SK-N-SH treated with all-trans-retinoic acid at 6 μM for 48 hours (cell line): ENCODE measurements at regions not wholly inside any gene's neighbourhood (a gene's known extent, or its start where the extent isn't known, plus 50 kb on each side); places are given as distances from the start of the nearest gene placed in this dataset.

ENCODE experiments used
- ATAC-seq: fragments of 200-7000 bp; cut with Tn5 transposase; 3 replicates; pipeline ENCODE4 v1.9.1; 2020; ENCODE audit warnings: mild to moderate bottlenecking, moderate library complexity
- BACH2 ChIP-seq: fragments of 250-450 bp; sonication (Bioruptor Pico); IDR thresholded peaks from 2 replicates; pipeline ENCODE4 v1.9.0; 2021; ENCODE audit warnings: mild to moderate bottlenecking, borderline replicate concordance
- CREB5 ChIP-seq: fragments of 250-450 bp; sonication (Bioruptor Pico); IDR thresholded peaks from 2 replicates; pipeline ENCODE4 v1.5.1; 2020; ENCODE audit warnings: low read depth, mild to moderate bottlenecking, moderate library complexity
- CSDC2 ChIP-seq: fragments of 250-450 bp; sonication (Bioruptor Pico); IDR thresholded peaks from 2 replicates; pipeline ENCODE4 v1.5.0; 2020; ENCODE audit warnings: mild to moderate bottlenecking, moderate library complexity
- CSRNP3 ChIP-seq: fragments of 250-450 bp; sonication (Bioruptor Pico); IDR thresholded peaks from 2 replicates; pipeline ENCODE4 v1.5.1; 2021; ENCODE audit warnings: mild to moderate bottlenecking, moderate library complexity
- ESRRG ChIP-seq: fragments of 250-450 bp; sonication (Bioruptor Pico); IDR thresholded peaks from 2 replicates; pipeline ENCODE4 v1.6.1; 2021; ENCODE audit warnings: mild to moderate bottlenecking
- GLIS3 ChIP-seq: fragments of 250-450 bp; sonication (Bioruptor Pico); IDR thresholded peaks from 2 replicates; pipeline ENCODE4 v1.5.0; 2020; ENCODE audit warnings: mild to moderate bottlenecking, moderate library complexity
- ISL1 ChIP-seq: fragments of 250-450 bp; sonication (Bioruptor Pico); IDR thresholded peaks from 2 replicates; pipeline ENCODE4 v2.1.2; 2022; ENCODE audit warnings: mild to moderate bottlenecking, moderate library complexity
- POU6F1 ChIP-seq: fragments of 250-450 bp; sonication (Bioruptor Pico); IDR thresholded peaks from 2 replicates; pipeline ENCODE4 v1.8.0; 2021; ENCODE audit warnings: low read depth, mild to moderate bottlenecking, moderate library complexity, borderline replicate concordance
- PPARA ChIP-seq: fragments of 250-450 bp; sonication (Bioruptor Pico); IDR thresholded peaks from 2 replicates; pipeline ENCODE4 v1.5.0; 2020; ENCODE audit warnings: mild to moderate bottlenecking, borderline replicate concordance
- RARB ChIP-seq: fragments of 250-450 bp; sonication (Bioruptor Pico); IDR thresholded peaks from 2 replicates; pipeline ENCODE4 v1.8.0; 2021; ENCODE audit warnings: mild to moderate bottlenecking, moderate library complexity
- SNAI2 ChIP-seq: fragments of 250-450 bp; sonication (Bioruptor Pico); IDR thresholded peaks from 2 replicates; pipeline ENCODE4 v1.5.0; 2020; ENCODE audit warnings: mild to moderate bottlenecking, moderate library complexity
- TCF4 ChIP-seq: fragments of 250-450 bp; sonication (Bioruptor Pico); IDR thresholded peaks from 2 replicates; pipeline ENCODE4 v1.8.0; 2021; ENCODE audit warnings: mild to moderate bottlenecking, moderate library complexity, borderline replicate concordance
- TSHZ2 ChIP-seq: fragments of 250-450 bp; sonication (Bioruptor Pico); IDR thresholded peaks from 2 replicates; pipeline ENCODE4 v1.5.0; 2020; ENCODE audit warnings: mild to moderate bottlenecking, moderate library complexity
- ZC3H10 ChIP-seq: fragments of 250-450 bp; sonication (Bioruptor Pico); IDR thresholded peaks from 2 replicates; pipeline ENCODE4 v1.5.1; 2021; ENCODE audit warnings: mild to moderate bottlenecking, moderate library complexity
- ZFP3 ChIP-seq: fragments of 250-450 bp; sonication (Bioruptor Pico); IDR thresholded peaks from 2 replicates; pipeline ENCODE4 v1.5.0; 2020; ENCODE audit warnings: mild to moderate bottlenecking, moderate library complexity
- ZFP30 ChIP-seq: fragments of 450-650 bp; formaldehyde crosslinking; IDR thresholded peaks from 2 replicates; pipeline ENCODE4 v1.5.0; 2022; ENCODE audit warnings: mild to moderate bottlenecking, moderate library complexity
- ZNF565 ChIP-seq: fragments of 450-650 bp; formaldehyde crosslinking; conservative IDR thresholded peaks from 2 replicates; pipeline ENCODE4 v1.5.0; 2020; ENCODE audit warnings: low read depth, mild to moderate bottlenecking, moderate library complexity
- ZNF70 ChIP-seq: fragments of 450-650 bp; formaldehyde crosslinking; IDR thresholded peaks from 2 replicates; pipeline ENCODE4 v1.5.0; 2020; ENCODE audit warnings: mild to moderate bottlenecking, moderate library complexity
- ZNF8 ChIP-seq: fragments of 450-650 bp; formaldehyde crosslinking; IDR thresholded peaks from 2 replicates; pipeline ENCODE4 v1.5.0; 2020; ENCODE audit warnings: mild to moderate bottlenecking, moderate library complexity

GRCh38 chr12:127550271-127550670 lies 716.7 kb upstream of the TMEM132C start:
- no peak for ATAC-seq
- TF ChIP-seq ZNF8 (CRISPR knock-in tag) (no peak), ISL1 (CRISPR knock-in tag) (no peak), TCF4 (no peak)

- no peak for ATAC-seq
Measured at GRCh38 chr12:127552838-127553237, 714.1 kb upstream of the TMEM132C start.

GRCh38 chr12:127555071-127555470 lies 711.9 kb upstream of the TMEM132C start:
- ATAC-seq, result no peak
- TF ChIP-seq ZC3H10 (CRISPR knock-in tag) (no peak), POU6F1 (CRISPR knock-in tag) (no peak), CREB5 (CRISPR knock-in tag) (no peak), CSRNP3 (CRISPR knock-in tag) (no peak), TCF4 (no peak), ZNF565 (CRISPR knock-in tag) (no peak), SNAI2 (no peak), ZNF70 (CRISPR knock-in tag) (no peak), ZNF8 (CRISPR knock-in tag) (no peak), GLIS3 (CRISPR knock-in tag) (no peak), TSHZ2 (CRISPR knock-in tag) (no peak), CSDC2 (CRISPR knock-in tag) (no peak), ZFP3 (CRISPR knock-in tag) (no peak), RARB (CRISPR knock-in tag) (no peak), ISL1 (CRISPR knock-in tag) (no peak), BACH2 (no peak), ESRRG (CRISPR knock-in tag) (no peak), PPARA (CRISPR knock-in tag) (no peak)
- TF ChIP-seq, all 23 proteins: peak for 0

More at GRCh38 chr12:127552838-127553237, 714.1 kb upstream of the TMEM132C start:
- no peak for TF ChIP-seq POU6F1 (CRISPR knock-in tag)
- no peak for TF ChIP-seq ESRRG (CRISPR knock-in tag)
- TF ChIP-seq CSDC2 (CRISPR knock-in tag), result no peak
- TF ChIP-seq GLIS3 (CRISPR knock-in tag), result no peak
- no peak for TF ChIP-seq ZFP30
- no peak for TF ChIP-seq ZC3H10 (CRISPR knock-in tag)
- TF ChIP-seq ISL1 (CRISPR knock-in tag), result no peak
- no peak for TF ChIP-seq BACH2
- TF ChIP-seq SNAI2, result no peak
- TF ChIP-seq ZNF70 (CRISPR knock-in tag), result no peak
- TF ChIP-seq RARB (CRISPR knock-in tag), result no peak
- no peak for TF ChIP-seq TCF4

GRCh38 chr12:127556231-127556886 lies 710.6 kb upstream of the TMEM132C start:
- TF ChIP-seq ZFP30 (no peak), BACH2 (no peak), CSDC2 (CRISPR knock-in tag) (no peak)
- no peak for ATAC-seq
